ENCODE measurements at regions not wholly inside any gene's neighbourhood (a gene's known extent, or its start where the extent isn't known, plus 50 kb on each side); places are given as distances from the start of the nearest gene placed in this dataset.

GRCh38 chr2:139964721-139965440 lies 1184.7 kb upstream of the NXPH2 start:
- TF ChIP-seq, protein P1, sequence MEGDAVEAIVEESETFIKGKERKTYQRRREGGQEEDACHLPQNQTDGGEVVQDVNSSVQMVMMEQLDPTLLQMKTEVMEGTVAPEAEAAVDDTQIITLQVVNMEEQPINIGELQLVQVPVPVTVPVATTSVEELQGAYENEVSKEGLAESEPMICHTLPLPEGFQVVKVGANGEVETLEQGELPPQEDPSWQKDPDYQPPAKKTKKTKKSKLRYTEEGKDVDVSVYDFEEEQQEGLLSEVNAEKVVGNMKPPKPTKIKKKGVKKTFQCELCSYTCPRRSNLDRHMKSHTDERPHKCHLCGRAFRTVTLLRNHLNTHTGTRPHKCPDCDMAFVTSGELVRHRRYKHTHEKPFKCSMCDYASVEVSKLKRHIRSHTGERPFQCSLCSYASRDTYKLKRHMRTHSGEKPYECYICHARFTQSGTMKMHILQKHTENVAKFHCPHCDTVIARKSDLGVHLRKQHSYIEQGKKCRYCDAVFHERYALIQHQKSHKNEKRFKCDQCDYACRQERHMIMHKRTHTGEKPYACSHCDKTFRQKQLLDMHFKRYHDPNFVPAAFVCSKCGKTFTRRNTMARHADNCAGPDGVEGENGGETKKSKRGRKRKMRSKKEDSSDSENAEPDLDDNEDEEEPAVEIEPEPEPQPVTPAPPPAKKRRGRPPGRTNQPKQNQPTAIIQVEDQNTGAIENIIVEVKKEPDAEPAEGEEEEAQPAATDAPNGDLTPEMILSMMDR (IDR thresholded peaks at IDR 0.05): no peak
- TF ChIP-seq EP300 (IDR thresholded peaks at IDR 0.05) (no peak), POLR2AphosphoS5 (IDR thresholded peaks at IDR 0.05) (no peak), POLR2A (IDR thresholded peaks at IDR 0.05; ENCODE audit: low read depth) (no peak)

All from esophagus muscularis mucosa (tissue), 4 donors.